DND-41 (cell line): ENCODE measurements at regions not wholly inside any gene's neighbourhood (a gene's known extent, or its start where the extent isn't known, plus 50 kb on each side); places are given as distances from the start of the nearest gene placed in this dataset.

Experiments used
- EZH2 ChIP-seq: IDR thresholded peaks from 3 replicates; pipeline ENCODE4 v1.6.1; 2012; ENCODE audit warnings: borderline replicate concordance, low read depth, mild to moderate bottlenecking, moderate library complexity, low read length, inconsistent platforms; ENCODE audit not compliant: severe bottlenecking
- TF ChIP-seq, protein P1 (sequence below): IDR thresholded peaks from 2 replicates; pipeline ENCODE4 v1.5.1; 2012; ENCODE audit warnings: borderline replicate concordance, low read length, moderate library complexity, mild to moderate bottlenecking; ENCODE audit not compliant: poor library complexity, severe bottlenecking; ENCODE audit errors: extremely low read depth

DNA sequence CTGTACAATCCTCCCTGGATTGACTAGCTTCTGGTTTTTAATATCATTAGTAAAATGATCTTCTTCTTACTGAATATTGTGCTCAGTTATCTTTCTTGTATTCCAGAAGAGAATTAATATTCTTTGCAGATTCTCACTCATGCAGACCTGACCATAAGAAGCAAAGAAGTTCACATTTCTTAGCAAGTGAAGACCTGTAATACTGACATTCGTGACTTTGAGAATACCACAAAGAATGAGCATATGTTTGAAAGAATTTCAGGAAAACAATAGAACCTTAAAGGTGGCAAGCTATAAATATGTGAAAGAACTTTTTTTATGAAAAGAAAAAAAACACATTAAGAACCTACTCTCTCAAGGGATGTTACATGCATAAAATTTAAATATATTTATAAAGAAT, 371.6 kb downstream of the JRKL start:
- TF ChIP-seq, protein P1, sequence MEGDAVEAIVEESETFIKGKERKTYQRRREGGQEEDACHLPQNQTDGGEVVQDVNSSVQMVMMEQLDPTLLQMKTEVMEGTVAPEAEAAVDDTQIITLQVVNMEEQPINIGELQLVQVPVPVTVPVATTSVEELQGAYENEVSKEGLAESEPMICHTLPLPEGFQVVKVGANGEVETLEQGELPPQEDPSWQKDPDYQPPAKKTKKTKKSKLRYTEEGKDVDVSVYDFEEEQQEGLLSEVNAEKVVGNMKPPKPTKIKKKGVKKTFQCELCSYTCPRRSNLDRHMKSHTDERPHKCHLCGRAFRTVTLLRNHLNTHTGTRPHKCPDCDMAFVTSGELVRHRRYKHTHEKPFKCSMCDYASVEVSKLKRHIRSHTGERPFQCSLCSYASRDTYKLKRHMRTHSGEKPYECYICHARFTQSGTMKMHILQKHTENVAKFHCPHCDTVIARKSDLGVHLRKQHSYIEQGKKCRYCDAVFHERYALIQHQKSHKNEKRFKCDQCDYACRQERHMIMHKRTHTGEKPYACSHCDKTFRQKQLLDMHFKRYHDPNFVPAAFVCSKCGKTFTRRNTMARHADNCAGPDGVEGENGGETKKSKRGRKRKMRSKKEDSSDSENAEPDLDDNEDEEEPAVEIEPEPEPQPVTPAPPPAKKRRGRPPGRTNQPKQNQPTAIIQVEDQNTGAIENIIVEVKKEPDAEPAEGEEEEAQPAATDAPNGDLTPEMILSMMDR = no peak
- no peak for TF ChIP-seq EZH2
